ENCODE measurements at regions not wholly inside any gene's neighbourhood (a gene's known extent, or its start where the extent isn't known, plus 50 kb on each side); places are given as distances from the start of the nearest gene placed in this dataset.

DNA sequence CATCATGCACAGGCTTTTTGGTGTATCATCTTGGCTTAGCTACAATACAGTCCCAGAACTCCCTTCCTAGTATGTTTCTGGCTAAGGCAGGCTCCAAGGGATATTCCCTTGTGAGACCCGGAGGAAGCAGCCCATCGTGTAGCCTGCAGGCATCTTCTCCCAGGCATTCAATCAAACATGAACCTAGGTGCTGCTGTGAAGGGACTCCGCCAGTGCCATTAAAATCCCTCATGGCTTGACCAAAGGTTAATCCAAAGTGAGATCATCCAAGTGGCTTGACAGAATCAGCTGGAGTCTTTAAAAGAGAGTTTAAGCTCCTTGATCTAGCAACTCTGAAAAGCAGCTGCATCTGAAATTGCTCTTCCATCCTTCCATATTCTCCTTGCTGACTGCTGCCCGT is 333.9 kb downstream of the DIRAS2 start:
- DNase-seq (ENCODE audit: low spot score) = no peak

DNA sequence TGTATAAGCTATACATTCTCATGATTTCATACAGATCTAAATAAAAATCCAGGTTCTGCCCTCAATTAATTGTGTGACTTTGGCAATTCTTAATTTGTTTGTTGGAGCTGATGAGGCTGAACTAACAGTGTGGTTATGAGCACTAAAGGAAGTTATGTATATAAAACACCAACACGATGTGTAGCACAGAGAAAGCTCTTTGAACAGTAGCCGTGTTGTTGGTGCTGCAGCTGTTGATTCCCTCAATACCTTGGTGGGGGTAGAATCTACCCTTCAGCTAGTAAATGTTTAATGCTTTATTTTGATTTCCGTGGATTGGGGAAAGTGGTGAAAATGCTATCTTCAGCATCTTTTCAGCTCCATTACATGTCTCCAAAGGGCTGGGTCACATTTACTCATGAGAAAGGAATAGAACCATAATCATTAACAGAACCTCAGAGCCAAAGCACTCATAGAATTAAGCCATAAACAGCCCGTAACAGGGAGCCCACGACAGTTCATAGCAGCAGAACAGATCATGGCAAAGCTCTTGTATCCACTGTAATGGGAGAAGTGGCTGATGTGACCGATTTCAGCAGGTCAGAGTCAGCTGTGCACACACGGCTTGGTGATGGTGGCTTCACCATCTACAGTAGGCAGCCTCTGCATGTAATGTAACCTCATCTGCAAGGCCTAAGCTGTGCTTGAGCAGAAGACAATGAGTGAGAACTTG is 332.7 kb downstream of the DIRAS2 start:
- no peak for DNase-seq (ENCODE audit: low spot score)

DNA sequence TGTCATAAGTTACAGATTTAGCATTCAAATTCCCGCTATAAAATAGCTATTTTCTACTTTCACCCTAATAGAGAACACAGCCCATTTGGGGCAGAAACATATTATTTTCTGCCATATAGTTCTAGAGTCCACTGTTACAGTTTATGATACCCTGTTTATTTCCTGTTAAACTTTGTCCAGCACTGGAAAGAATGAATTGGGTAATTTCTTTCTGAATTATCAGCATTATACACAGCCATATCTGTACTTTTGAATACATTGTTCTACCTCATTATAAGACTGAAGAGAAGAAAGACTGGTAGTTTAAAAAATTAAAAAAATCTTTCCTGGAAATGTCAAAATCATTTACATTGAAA is 332.1 kb downstream of the DIRAS2 start:
- no peak for DNase-seq (ENCODE audit: low spot score)

DNA sequence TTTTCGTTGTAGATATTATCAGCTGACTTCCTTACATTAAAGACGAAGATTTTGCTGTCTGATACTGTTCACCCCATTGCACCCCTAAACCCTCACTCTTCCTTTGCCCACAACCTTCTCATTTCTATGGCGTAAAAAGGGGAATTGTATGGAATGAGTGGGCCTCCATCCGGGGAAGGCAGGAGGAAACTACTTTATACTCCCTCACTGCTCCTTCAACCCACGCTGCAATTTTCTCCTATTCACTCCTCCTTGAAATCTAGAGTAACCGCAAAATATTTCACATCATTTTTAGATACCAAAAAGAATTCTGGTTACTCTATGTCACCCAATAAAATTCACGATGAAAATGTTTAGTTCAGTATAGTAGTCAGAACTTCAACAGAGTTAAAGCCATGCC is 330.8 kb downstream of the DIRAS2 start:
- DNase-seq (ENCODE audit: low spot score) = no peak

DNA sequence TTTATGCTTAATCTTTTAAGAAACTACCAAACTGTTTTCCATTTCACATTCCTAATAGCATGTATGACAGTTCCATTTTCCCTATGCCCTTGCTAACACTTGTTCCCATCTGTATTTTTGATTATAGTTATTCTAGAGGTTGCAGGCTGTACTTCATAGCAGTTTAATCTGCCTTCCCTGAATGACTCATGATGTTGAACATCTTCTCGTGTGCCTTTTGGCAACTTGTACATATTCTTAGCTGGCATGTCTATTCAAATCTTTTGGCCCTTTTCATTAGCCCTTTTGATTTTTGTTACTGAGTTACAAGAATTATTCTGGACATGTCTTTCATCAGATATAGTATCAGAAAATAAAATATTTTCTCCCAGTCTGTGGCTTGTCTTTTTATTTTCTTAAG is 320.3 kb downstream of the DIRAS2 start:
- DNase-seq (ENCODE audit: low spot score) = no peak

DNA sequence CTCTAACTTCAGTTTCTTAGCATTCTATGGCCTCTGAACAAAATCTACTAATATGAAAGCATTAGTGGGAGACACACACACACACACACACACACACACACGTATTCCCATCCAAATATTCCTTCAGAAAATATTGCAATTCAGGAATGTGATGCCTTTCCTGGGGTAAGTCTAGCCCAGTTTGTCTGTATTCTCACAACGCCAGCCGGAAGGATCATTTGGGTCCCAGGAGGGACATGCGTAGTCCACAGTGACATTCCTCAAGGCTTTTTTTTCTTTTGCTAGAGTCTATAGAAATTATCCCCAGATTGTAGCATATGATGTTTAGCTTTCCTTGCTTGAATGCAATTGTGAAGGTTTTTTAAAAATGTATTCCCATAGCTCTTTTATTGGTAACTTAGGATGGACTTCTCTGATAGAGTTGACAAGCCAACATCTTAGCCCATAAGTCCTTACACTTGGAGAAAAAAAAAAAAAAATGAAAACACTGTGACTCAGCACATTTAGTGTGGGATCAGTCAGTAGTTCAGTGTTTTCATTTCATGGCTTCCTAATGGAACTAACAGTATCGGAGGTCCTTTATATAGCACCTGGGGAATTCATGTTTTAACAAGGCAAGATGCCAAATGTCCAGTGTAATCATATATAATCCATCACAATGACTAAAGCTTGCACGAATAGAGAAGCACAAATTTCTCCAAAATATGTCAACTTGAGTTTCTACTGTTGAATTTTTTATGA is 316.5 kb downstream of the DIRAS2 start:
- no peak for DNase-seq (ENCODE audit: low spot score)

DNA sequence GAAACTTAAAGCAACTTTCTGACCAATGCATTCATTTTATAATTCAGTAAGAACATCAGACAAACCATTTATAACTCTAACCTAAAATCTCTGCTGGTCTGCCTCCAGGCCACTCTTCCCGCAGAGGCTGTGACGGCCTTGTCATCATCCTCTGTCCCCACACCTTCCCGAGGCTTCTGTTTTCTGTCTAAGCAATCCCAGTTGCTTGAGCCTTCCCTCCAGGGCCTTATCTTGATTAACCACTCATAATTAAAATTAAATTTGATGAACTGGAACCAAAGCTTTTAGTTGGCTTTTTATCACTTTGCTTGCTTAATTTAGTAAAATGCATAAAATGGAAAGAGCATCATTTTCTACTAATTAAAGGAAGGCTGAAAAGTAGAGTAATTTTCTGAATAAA is 312.4 kb downstream of the DIRAS2 start:
- no peak for DNase-seq (ENCODE audit: low spot score)

DNA sequence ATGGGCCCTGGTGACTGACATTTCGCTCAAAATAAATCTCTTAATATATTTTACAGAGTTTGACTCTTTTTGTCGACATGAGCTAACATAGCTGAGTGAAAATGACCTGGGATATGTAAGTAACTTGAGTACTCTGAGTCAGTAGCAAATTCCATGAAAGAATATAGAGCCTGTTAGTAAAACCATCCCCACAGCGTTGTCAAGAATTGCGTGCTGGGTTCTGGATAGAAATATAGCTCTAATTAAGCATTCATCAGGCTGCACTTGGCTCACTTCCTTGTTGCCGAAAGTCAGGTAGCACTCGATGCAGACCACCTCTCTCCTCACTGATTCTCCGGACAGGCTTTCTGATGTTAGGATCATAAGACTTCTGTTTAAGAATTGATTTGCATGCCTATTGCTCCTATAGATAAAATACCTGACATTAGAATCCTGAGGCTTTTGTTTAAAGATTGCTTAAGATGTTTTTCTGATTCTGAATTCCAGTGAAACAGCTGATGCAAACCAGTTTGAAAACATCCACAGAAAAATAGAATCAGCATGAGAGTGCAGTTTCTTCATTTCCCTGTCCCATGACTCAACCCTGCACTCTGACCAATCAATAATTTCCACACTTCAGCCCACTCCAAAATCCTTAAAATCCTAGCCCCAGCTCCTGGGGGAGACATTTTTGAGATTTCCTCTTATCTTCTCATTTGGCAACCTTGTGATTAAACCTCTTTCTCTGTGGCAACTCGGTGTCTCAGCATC is 310.6 kb downstream of the DIRAS2 start:
- DNase-seq (ENCODE audit: low spot score) = no peak

DNA sequence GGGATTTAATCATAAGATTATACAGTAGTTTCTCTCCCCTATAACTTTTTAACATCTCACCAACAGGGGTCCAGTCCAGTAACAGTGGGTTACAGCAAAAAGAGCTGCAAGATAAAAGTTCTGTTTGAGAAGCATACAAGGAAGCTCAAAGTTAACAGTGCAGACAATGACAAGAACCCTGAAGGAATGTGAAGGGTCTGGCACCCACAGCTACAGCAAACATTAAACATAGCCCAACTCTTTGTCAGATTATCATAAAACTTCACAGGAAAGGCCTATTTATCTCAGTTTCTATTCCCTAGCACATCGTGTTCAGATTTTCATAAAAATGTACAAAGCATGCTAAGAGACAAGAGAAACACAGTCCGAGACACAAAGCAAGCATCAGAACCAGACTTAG is 309.4 kb downstream of the DIRAS2 start:
- no peak for DNase-seq (ENCODE audit: low spot score)

DNA sequence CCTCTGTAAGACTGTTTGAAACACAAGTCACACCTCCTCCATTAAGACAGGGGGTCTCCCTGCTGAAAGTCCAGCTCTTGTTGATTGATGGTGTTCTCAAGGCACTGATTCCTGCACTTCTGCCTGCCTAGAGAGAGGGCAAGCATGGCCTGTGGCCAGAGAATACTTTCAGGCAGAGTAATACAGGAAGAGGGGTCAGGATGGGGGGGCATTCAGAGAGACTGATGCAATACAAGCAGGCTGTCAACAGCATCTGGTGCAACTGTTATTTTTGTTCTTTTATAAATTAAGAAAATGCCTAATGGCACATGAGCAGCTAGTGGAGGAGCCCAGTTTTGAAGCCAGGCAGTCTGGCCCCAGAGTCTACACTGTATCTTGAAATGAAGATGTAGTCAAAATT is 302.2 kb downstream of the DIRAS2 start:
- DNase-seq (ENCODE audit: low spot score) = no peak

DNA sequence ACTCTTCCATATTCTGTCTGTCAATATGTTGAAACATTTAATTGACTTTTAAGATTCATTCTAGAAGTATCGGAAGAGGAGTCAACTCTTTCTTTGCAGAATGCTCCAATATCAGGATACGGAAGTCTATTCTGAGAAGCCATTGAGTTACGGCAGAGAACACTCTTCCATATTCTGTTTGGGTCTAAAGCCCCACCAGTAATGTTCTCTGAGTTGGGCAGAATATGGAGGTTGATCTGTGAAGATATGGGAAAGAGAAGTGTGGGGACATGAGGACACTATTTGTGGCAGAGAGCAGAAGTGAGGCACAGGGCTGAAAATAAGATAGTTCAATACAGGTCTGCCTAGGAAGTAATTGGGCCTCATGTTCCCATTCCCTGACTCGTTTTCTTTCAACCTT is 300.0 kb downstream of the DIRAS2 start:
- DNase-seq (ENCODE audit: low spot score) = no peak

DNA sequence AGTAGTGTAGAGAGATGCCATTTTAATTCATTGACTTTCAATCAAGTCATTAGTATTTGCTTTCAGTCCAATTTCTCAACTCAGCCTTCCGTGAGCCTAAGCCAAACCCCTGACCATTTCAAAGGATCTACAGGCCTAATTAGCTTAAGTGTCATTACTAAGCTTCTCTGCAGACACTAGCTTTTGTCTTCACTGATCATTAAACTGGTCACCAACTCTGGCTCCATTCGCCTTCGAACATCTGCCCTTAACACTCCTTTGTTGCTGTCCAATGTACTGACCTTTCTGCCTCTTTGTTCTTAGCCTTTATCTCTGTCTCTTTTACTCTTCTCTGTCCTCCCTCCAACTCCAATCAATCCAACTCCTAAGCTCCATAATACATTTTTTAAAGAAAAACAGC is 299.3 kb downstream of the DIRAS2 start:
- no peak for DNase-seq (ENCODE audit: low spot score)

DNA sequence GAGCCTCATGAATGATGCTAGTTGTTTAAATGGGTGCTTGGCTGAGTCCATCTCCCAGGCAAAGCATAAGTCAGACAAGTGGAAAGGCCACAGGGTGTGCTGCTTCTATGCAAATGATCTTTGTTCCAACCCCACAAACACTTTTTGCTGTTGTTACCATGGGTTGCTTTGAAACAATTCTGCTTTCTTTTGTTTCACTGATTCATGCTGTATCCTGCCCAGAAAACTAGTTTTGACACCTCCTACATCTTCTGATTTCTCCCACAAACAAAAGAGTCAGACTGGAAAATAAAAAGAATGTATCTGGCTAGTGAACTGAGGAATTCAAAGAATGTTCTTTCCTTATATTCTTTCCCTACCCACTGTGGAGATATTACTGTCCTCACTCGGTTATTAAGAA is 298.6 kb downstream of the DIRAS2 start:
- no peak for DNase-seq (ENCODE audit: low spot score)

DNA sequence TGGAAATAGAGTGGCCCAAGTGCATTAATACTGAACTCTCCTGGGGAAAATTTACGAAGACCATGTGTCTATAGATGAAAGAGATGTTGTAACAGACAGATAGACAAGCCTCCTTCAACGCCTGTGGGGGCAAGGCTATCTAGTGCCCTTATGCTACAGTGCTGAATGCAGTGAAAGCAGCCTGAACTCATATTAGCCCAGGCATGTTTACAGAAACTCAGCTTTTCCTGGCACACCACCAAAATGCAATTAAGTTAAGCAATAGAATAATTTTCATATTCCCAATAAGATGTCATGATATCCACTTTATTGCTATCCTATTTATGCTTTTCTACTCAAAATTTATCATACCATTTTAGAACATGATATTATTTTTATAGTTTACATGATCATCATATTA is 277.0 kb downstream of the DIRAS2 start:
- no peak for DNase-seq (ENCODE audit: low spot score)

DNA sequence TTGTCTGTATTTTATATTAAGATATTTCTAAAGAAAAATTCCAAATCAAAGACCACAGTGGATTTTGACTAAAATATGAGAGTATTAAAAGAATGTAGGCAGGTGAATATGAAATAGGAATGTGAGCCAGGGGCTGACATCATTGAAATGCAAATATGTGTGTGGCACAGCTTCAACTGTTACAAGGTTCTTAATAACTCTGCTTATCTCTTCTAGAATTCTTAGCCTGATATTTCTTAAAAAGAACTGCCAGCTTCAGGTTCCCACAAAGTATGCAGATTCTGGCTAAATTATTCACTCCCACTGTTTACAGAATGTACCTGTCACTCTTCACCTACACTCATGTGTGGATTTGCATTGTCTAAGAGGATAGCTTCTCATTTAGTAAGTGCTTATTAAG is 274.4 kb downstream of the DIRAS2 start:
- DNase-seq (ENCODE audit: low spot score) = no peak

DNA sequence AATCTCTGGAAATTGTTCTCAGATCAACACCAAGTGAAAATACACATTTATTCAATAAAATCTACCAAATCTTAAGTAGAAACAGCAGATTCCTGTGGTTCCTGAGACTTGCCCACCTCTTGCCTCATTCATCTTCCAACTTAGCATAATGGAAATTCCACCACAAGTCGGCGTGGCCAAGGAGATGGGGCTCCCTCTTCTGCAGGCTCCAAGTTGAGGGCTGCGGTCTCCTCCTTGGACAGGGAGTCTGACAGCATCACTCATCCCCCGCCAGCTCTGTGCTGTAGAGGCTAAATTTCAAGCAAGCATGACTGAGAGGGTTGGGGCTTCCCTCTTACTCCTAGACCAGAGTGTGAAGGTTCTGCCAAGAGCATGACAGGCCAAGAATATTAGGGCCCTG is 273.7 kb downstream of the DIRAS2 start:
- no peak for DNase-seq (ENCODE audit: low spot score)

DNA sequence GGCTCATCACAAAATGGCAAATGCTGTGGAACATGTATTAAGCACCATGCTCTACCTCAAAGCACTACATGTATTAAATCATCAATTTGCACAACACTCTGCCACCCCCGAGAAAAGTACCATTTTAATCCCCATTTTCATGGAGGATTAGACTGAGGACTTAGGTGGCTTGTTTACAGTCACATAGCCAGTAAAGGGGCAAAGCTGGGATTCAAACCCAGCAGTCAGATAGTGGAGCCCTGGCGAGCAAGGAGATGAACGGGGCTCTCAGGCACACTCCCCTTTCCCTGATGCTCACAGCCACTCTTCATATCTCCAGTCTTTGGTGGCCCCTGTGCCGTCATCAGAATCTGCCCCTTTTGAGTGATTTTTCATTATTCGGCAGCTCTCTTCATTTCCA is 262.9 kb downstream of the DIRAS2 start:
- DNase-seq (ENCODE audit: low spot score) = no peak

DNA sequence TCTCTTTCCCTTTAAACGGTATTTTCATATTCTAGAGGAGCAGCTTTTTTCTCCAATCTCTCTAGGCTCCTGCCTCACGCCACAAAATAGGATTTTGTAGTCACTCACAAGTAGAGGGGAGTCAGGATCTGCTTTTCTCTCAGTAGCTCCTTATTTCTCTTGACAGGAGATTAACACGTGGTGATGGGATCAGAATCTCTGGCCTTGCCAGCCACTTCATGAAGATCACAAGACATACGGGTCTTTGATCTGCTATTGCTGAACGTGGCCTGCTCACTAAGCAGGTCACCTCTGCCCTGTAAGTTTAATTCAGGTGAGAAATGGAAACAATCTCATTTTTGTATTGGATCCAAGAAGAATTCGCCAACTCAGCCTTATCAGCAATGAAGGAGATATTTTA is 257.5 kb downstream of the DIRAS2 start:
- no peak for DNase-seq (ENCODE audit: low spot score)

DNA sequence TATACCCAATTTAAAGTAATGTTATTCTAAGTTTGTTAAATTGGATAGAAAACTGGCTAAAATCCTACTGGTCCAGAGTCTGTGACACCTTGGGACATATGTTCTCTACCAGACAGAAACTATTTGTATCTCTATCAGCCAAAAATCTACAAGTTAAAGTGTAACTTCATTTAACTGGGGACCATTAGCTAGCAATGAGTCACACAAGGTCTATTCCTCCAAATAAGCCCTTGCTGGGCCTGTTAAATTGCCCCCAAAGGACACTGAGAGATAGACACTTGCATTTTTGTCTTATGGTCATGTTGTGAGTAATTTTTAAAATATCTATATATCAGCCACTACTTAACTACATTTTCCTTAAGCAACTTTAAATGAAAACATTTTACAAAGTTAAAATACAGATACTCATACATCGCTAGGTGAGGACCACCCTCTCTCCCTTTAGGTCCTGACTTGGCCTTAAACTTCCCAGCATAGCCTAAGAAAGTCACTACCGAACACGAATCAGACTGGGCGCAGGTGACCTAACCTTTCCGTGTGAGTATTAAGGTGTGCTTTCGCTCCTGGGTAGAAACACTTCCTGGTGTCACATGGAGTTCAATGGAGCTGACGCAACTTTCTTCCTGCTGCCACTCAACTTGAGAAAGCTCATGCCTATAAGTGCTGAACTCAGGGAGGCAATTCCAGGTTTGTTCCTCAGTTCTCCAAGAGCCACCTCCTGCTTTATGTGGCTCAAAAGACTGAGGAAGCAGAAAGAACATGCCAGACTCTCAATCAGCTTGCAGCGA is 249.1 kb downstream of the DIRAS2 start:
- no peak for DNase-seq (ENCODE audit: low spot score)

DNA sequence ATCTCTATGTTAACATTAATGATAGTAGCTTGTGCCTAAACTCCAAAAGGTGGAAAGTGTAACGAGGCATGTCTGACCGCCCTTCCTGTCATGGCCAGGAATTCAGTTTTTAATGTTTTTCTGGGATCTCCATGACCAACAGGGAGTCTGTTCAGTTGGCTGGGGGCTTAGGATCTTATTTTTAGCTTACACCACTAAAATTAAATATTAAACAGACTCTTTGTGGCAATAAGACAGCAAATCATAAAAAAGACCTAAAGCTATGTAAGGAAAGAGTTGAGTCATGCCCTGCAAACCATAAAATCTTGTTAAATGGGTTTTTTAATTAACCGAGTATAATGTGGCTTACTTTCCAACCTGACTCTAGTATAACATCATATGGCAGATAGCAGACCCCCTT is 247.8 kb downstream of the DIRAS2 start:
- no peak for DNase-seq (ENCODE audit: low spot score)

DNA sequence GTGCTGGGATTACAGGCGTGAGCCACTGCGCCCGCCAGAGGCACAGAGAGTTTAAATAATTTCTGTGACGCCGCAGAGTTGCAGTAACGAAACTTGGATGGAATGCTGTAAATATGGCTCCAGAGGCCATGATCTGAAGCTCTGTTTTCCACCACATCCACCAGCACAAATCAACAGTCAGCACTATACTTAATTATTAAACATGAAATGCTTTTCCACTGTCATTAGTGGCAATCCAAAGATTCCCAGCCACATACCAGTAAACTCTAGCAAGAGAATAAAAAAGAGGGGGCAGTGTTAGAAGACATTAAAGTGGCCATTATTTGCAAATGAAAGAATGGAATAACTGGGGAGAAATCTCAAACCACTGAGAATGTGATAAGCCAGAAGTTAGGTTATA is 242.5 kb downstream of the DIRAS2 start:
- no peak for DNase-seq (ENCODE audit: low spot score)

DNA sequence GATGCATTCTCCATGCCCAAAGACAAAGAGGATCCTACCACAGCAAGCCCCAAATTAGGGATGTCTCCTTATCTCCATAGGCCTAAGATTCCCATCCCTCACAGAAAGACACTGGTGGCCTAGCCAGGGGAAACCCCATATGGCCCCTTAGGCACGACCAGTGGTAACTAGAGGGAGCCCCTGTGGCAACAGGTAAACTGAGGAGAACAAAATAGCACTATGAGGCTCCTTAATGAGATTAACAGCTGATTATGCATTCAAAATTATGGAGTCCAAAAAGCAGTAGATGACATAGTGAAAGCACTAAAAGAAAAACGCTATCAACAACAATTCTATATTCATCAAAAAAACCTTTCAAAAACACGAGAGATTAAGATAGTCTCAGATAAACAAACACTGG is 234.0 kb downstream of the DIRAS2 start:
- no peak for DNase-seq (ENCODE audit: low spot score)
